Right atrium auricular region (tissue), 2 donors: ENCODE measurements at regions not wholly inside any gene's neighbourhood (a gene's known extent, or its start where the extent isn't known, plus 50 kb on each side); places are given as distances from the start of the nearest gene placed in this dataset.

Experiments
- DNase-seq: peaks from one replicate; pipeline ENCODE4 v3.0.0-alpha.2; 2019; ENCODE audit warnings: low spot score
- H3K27ac ChIP-seq, 2 donors: fragments of 200-600 bp; sonication (generic); 1 replicate in 1 of 2; 2 replicates in 1 of 2; pipeline ENCODE4 v1.5.1; 2016 to 2019
- H3K27me3 ChIP-seq, 2 donors: fragments of 200-600 bp; sonication (generic); one replicate each; pipeline versions ENCODE4 v1.5.1 to v1.6.0; 2017 to 2019
- H3K36me3 ChIP-seq: fragments of 200-600 bp; sonication (generic); one replicate; pipeline ENCODE4 v1.5.1; 2016
- H3K4me1 ChIP-seq, 2 donors: fragments of 200-600 bp; sonication (generic); one replicate each; pipeline versions ENCODE4 v1.5.1 to v1.6.0; 2017 to 2019
- H3K4me3 ChIP-seq, 2 donors: fragments of 200-600 bp; sonication (generic); 1 replicate in 1 of 2; 2 replicates in 1 of 2; pipeline ENCODE4 v1.5.1; 2017 to 2019; ENCODE audit warnings: mild to moderate bottlenecking in 1 of 2, moderate library complexity in 1 of 2
- H3K9me3 ChIP-seq, 2 donors: fragments of 200-600 bp; sonication (generic); one replicate each; pipeline ENCODE4 v1.5.1; 2019
- TF ChIP-seq, protein P1 (sequence below), 2 donors: fragments of 200-600 bp; sonication (generic); IDR thresholded peaks; one replicate each; pipeline ENCODE4 v1.5.1; 2019; ENCODE audit warnings: antibody characterized with exemption in 2 of 2

DNA sequence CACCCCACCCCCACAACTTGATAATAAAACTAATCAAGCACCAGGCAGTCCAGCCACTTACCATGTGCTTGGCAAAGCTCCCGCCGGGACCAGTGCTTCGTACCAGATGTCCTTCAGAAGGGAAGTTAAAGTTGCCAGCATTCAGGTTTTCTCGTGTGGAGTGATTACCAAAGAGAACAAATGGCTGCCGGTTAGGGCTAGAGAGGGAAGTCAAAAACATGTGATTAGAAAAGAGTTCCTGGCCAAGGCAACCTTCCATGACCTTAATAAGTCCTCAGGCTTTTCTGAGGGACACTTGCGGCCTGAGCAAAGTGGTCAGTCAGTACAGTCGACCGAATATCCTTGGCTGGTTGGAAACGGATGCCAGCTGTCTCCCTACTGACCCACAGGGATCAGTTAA lies 67.0 kb downstream of the DNAAF9 start:
- no peaks in the 10 kb centered on the region for H3K9me3 ChIP-seq
- no peaks in the 10 kb centered on the region for H3K27me3 ChIP-seq
- H3K4me1 ChIP-seq, result peaks cover 0 to 10% of the 10 kb centered on the region in 2 donors
- no peak overlapping the region for H3K4me3 ChIP-seq
- DNase-seq, result peak; percentile 73
- H3K27ac ChIP-seq, result peak overlapping the region; percentile 75 to 84
- TF ChIP-seq, protein P1, sequence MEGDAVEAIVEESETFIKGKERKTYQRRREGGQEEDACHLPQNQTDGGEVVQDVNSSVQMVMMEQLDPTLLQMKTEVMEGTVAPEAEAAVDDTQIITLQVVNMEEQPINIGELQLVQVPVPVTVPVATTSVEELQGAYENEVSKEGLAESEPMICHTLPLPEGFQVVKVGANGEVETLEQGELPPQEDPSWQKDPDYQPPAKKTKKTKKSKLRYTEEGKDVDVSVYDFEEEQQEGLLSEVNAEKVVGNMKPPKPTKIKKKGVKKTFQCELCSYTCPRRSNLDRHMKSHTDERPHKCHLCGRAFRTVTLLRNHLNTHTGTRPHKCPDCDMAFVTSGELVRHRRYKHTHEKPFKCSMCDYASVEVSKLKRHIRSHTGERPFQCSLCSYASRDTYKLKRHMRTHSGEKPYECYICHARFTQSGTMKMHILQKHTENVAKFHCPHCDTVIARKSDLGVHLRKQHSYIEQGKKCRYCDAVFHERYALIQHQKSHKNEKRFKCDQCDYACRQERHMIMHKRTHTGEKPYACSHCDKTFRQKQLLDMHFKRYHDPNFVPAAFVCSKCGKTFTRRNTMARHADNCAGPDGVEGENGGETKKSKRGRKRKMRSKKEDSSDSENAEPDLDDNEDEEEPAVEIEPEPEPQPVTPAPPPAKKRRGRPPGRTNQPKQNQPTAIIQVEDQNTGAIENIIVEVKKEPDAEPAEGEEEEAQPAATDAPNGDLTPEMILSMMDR (IDR thresholded peaks at IDR 0.05), result no peak
- H3K36me3 ChIP-seq, result peaks cover 25% of the 10 kb centered on the region

DNA sequence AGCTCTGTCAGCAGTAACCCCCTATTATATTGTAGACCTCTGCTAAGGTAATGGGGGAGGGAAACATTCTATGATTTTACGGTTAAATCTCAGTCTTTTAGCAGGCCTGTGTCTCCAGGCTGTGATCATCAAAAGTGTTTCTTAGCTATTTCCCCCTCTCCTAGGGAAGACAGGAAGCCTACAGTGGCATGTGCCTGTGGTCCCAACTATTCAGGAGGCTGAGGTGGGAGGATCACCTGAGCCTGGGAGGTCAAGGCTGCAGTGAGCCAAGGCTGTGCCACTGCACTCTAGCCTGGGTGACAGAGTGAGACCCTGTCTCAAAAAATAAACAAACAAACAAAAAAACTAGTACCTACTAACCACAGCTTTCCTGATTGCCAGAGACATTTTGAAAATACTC lies 67.9 kb downstream of the DNAAF9 start:
- no peak overlapping the region for H3K4me3 ChIP-seq
- TF ChIP-seq, protein P1 (IDR thresholded peaks at IDR 0.05), result no peak
- H3K4me1 ChIP-seq, result peaks cover 0 to 10% of the 10 kb centered on the region in 2 donors
- H3K27me3 ChIP-seq, result no peaks in the 10 kb centered on the region
- peaks cover 27% of the 10 kb centered on the region for H3K36me3 ChIP-seq
- no peak for DNase-seq
- no peaks in the 10 kb centered on the region for H3K9me3 ChIP-seq
- H3K27ac ChIP-seq, result peak overlapping the region in 1 of 2 donors; percentile 84

DNA sequence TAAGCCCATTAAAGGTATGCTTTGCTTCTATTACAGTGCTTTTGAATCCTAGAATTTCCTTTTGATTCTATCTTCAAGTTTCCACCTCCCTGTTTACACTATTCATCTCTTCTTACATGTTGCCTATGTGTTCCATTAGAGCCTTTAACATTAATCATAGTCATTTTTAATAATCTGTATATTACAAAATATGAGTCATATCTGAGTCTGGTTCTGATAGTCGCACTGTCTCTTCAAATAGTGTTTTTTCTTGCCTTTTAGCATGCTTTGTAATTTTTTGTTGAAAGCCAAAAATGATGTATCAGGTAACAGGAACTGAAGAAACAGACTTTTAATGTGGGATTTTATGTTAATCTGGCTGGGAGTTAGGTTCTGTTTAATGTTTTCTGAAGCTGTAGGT lies 68.4 kb downstream of the DNAAF9 start:
- no peak overlapping the region for H3K27ac ChIP-seq
- TF ChIP-seq, protein P1 (IDR thresholded peaks at IDR 0.05), result no peak
- no peaks in the 10 kb centered on the region for H3K27me3 ChIP-seq
- H3K9me3 ChIP-seq, result no peaks in the 10 kb centered on the region
- no peak overlapping the region for H3K4me3 ChIP-seq
- DNase-seq, result no peak
- H3K36me3 ChIP-seq, result peaks cover 32% of the 10 kb centered on the region
- H3K4me1 ChIP-seq, result peaks cover 0 to 10% of the 10 kb centered on the region in 2 donors

DNA sequence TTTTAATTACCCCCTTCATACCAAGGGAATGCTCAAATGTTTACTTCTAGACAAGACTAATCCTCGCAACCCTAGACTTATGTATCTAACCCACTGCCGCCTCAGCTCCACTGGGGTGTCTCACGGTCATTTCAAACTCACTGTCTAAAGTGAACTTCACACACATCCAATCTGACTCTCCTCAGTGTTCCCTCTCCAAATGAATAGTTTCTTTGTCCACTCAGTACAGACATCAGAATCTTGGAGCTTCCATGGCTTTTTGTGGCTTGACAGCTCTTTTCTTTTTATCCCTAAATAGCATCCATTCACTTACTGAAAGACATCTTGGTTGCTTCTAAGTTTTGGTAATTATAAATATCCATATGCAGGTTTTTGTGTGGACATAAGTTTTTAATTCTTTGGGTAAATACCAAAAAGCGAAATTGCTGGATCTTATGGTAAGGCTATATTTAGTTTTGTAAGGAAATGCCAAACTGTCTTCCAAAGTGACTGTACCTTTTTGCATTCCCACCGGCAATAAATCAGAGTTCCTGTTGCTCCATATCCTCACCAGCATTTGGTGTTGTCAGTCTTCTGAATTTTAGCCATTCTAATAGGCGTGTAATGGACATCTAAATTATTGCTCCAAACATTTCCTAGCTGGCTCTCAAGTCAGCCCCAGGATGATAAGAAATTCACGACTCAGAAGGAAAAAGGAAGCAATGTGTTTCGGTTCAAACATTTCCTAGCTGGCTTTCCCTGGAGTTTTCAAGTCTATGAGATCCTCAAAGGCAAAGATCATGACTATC lies 73.1 kb downstream of the DNAAF9 start:
- no peak for DNase-seq
- Histone ChIP-seq H3K4me1 (no peaks in the 10 kb centered on the region), H3K9me3 (no peaks in the 10 kb centered on the region), H3K36me3 (peaks cover 44% of the 10 kb centered on the region), H3K27ac (no peak overlapping the region), H3K4me3 (no peak overlapping the region), H3K27me3 (no peaks in the 10 kb centered on the region)
- TF ChIP-seq, protein P1 (IDR thresholded peaks at IDR 0.05), result no peak

DNA sequence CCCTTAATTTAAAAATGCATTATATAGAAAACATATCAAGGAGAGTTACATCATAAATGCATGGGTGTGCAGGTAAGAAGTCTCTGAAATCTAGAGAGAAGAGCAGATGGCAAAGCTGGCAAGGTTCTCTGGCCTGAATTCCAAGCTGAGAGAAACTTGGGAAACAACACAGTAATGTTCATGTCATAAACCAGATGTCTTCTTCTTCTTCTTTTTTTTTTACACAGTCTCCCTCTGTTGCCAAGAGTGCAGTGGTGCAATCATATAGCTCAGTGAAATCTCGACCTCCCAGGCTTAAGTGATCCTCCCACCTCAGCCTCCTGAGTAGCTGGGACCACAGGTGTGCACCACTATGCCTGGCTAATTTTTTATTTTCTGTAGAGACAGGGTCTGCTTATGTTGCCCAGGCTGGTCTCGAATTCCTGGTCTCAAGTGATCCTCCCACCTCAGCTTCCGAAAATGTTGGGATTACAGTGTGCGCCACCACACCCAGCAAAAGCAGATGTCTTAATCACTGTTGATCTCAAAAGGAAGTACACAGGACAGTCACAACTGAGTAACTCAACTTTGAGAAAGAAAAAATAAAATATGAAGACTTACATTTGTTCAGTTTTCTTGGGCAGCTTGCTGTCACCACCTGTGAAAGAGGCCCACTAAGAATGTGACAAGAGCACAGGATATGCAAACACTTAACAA lies 77.3 kb downstream of the DNAAF9 start:
- DNase-seq, result no peak
- Histone ChIP-seq H3K9me3 (no peaks in the 10 kb centered on the region), H3K27ac (no peak overlapping the region), H3K4me3 (no peak overlapping the region), H3K27me3 (no peaks in the 10 kb centered on the region), H3K4me1 (no peaks in the 10 kb centered on the region), H3K36me3 (peaks cover 33% of the 10 kb centered on the region)
- TF ChIP-seq, protein P1 (IDR thresholded peaks at IDR 0.05), result no peak
